Ammon's horn (tissue), 1 donor: ENCODE measurements at regions not wholly inside any gene's neighbourhood (a gene's known extent, or its start where the extent isn't known, plus 50 kb on each side); places are given as distances from the start of the nearest gene placed in this dataset.
A peak's percentile ranks its signal among the peaks of the same experiment; 100 is the strongest.

Experiments
- DNase-seq: peaks from one replicate; pipeline ENCODE4 v3.0.0-alpha.2; 2016; ENCODE audit warnings: low spot score

GRCh38 chr14:29111554-29111953, 345.0 kb downstream of the FOXG1 start:
- DNase-seq: no peak

- no peak for DNase-seq
These were observed 356.4 kb downstream of the FOXG1 start for GRCh38 chr14:29123017-29123416.

- DNase-seq: no peak
These were observed 359.8 kb downstream of the FOXG1 start for GRCh38 chr14:29126361-29126760.

GRCh38 chr14:29126865-29127264, 360.3 kb downstream of the FOXG1 start:
- DNase-seq: no peak

- no peak for DNase-seq
These were observed 373.4 kb downstream of the FOXG1 start for GRCh38 chr14:29140016-29140415.

- DNase-seq: peak; percentile 17
These were observed 378.0 kb downstream of the FOXG1 start for GRCh38 chr14:29144621-29145020.

- DNase-seq: no peak
These were observed 381.6 kb downstream of the FOXG1 start for GRCh38 chr14:29148221-29148620.

- no peak for DNase-seq
These were observed 383.2 kb downstream of the FOXG1 start for GRCh38 chr14:29149798-29150197.

GRCh38 chr14:29150659-29151058, 384.1 kb downstream of the FOXG1 start:
- DNase-seq: no peak

- no peak for DNase-seq
These were observed 389.5 kb downstream of the FOXG1 start for GRCh38 chr14:29156096-29156495.

- no peak for DNase-seq
These were observed 395.0 kb downstream of the FOXG1 start for GRCh38 chr14:29161593-29161992.

GRCh38 chr14:29163109-29163508, 396.5 kb downstream of the FOXG1 start:
- DNase-seq: no peak

- no peak for DNase-seq
These were observed 398.8 kb downstream of the FOXG1 start for GRCh38 chr14:29165431-29165830.

- no peak for DNase-seq
These were observed 399.9 kb downstream of the FOXG1 start for GRCh38 chr14:29166507-29166906.

- no peak for DNase-seq
These were observed 401.6 kb downstream of the FOXG1 start for GRCh38 chr14:29168149-29168548.

GRCh38 chr14:29169408-29169807, 402.8 kb downstream of the FOXG1 start:
- DNase-seq: no peak

- DNase-seq: no peak
These were observed 409.1 kb downstream of the FOXG1 start for GRCh38 chr14:29175706-29176105.

- DNase-seq: no peak
These were observed 410.3 kb downstream of the FOXG1 start for GRCh38 chr14:29176876-29177275.

- no peak for DNase-seq
These were observed 412.4 kb downstream of the FOXG1 start for GRCh38 chr14:29178971-29179370.

GRCh38 chr14:29191092-29191491, 424.5 kb downstream of the FOXG1 start:
- DNase-seq: no peak

- DNase-seq: no peak
These were observed 431.0 kb downstream of the FOXG1 start for GRCh38 chr14:29197557-29197956.

GRCh38 chr14:29205658-29206057, 439.1 kb downstream of the FOXG1 start:
- DNase-seq: no peak

- DNase-seq: no peak
These were observed 449.3 kb downstream of the FOXG1 start for GRCh38 chr14:29215853-29216252.

GRCh38 chr14:29216268-29217232, 450.0 kb downstream of the FOXG1 start:
- DNase-seq: no peak
